IMR-90 (cell line): ENCODE measurements at regions not wholly inside any gene's neighbourhood (a gene's known extent, or its start where the extent isn't known, plus 50 kb on each side); places are given as distances from the start of the nearest gene placed in this dataset.

ENCODE experiments used
- ATAC-seq: fragments of 200-7000 bp; cut with Tn5 transposase; 2 replicates; pipeline ENCODE4 v1.9.1; 2020; ENCODE audit warnings: low read depth, mild to moderate bottlenecking, moderate library complexity
- BruUV-seq: library from RNA; stranded (reverse); fragments of 400-500 nt; replicated peaks from 2 replicates; lab custom pipeline; 2021; lab: Mats Ljungman, UMichigan
- CTCF ChIA-PET: fragments of 300-600 bp; formaldehyde crosslinking; extraction: SDS; loops from one replicate; lab custom pipeline; 2021; ENCODE audit warnings: antibody characterized with exemption; lab: Yijun Ruan, JAX
- POLR2A ChIA-PET: fragments of 300-600 bp; sonication (Branson Sonifier 250); formaldehyde crosslinking; loops from one replicate; lab custom pipeline; 2022; ENCODE audit warnings: antibody characterized with exemption; ENCODE audit not compliant: unreplicated experiment; lab: Charles Lee
- DNase-seq: peaks from one replicate; pipeline ENCODE4 v3.0.0; 2013
- H2AFZ ChIP-seq: replicated peaks from 2 replicates; pipeline ENCODE3; 2013; ENCODE audit warnings: low read length, mild to moderate bottlenecking; ENCODE audit not compliant: poor library complexity
- H2AK5ac ChIP-seq: 2 replicates; pipeline ENCODE4 v1.6.1; 2013; ENCODE audit warnings: low read depth, low read length, inconsistent platforms
- H2AK9ac ChIP-seq: replicated peaks from 2 replicates; pipeline ENCODE3; 2013; ENCODE audit warnings: mild to moderate bottlenecking, low read depth, low read length, moderate library complexity; ENCODE audit not compliant: poor library complexity
- H2BK120ac ChIP-seq: 2 replicates; pipeline ENCODE4 v1.6.1; 2013; ENCODE audit warnings: low read depth, low read length, inconsistent platforms
- H2BK15ac ChIP-seq: 3 replicates; pipeline ENCODE4 v1.6.1; 2013; ENCODE audit warnings: low read depth, low read length, inconsistent platforms
- H2BK20ac ChIP-seq: 2 replicates; pipeline ENCODE4 v1.6.1; 2013; ENCODE audit warnings: low read depth, mild to moderate bottlenecking, inconsistent platforms, low read length, moderate library complexity
- H2BK5ac ChIP-seq: 2 replicates; pipeline ENCODE4 v1.6.1; 2013; ENCODE audit warnings: mild to moderate bottlenecking, low read depth, low read length, inconsistent platforms; ENCODE audit not compliant: poor library complexity, severe bottlenecking
- H3K14ac ChIP-seq: replicated peaks from 2 replicates; pipeline ENCODE4 v1.6.1; 2013; ENCODE audit warnings: low read depth, low read length, inconsistent platforms
- H3K18ac ChIP-seq: 2 replicates; pipeline ENCODE4 v1.6.1; 2013; ENCODE audit warnings: low read depth, low read length, control low read depth
- H3K23ac ChIP-seq: 2 replicates; pipeline ENCODE4 v1.6.1; 2013; ENCODE audit warnings: low read depth, low read length, inconsistent platforms
- H3K27ac ChIP-seq: 2 replicates; pipeline ENCODE4 v1.5.1; 2013; ENCODE audit warnings: mild to moderate bottlenecking, control low read depth, low read length; ENCODE audit not compliant: insufficient read depth
- H3K27me3 ChIP-seq: 2 replicates; pipeline ENCODE4 v1.6.1; 2013; ENCODE audit warnings: low read length; ENCODE audit not compliant: control insufficient read depth, insufficient read depth
- H3K36me3 ChIP-seq: 2 replicates; pipeline ENCODE4 v1.6.1; 2013; ENCODE audit warnings: low read length, mixed read lengths; ENCODE audit not compliant: control insufficient read depth, insufficient read depth
- H3K4ac ChIP-seq: 2 replicates; pipeline ENCODE4 v1.6.1; 2013; ENCODE audit warnings: low read depth, low read length, inconsistent platforms
- H3K4me1 ChIP-seq: 2 replicates; pipeline ENCODE4 v1.6.1; 2013; ENCODE audit warnings: low read length, mixed read lengths; ENCODE audit not compliant: control insufficient read depth, insufficient read depth
- H3K4me2 ChIP-seq: 2 replicates; pipeline ENCODE4 v1.6.1; 2013; ENCODE audit warnings: low read depth, mild to moderate bottlenecking, control low read depth, low read length, moderate library complexity
- H3K4me3 ChIP-seq: 2 replicates; pipeline ENCODE4 v1.5.1; 2013; ENCODE audit warnings: low read depth, mild to moderate bottlenecking, control low read depth, low read length, moderate library complexity; ENCODE audit not compliant: insufficient read depth
- H3K56ac ChIP-seq: 2 replicates; pipeline ENCODE4 v1.6.1; 2013; ENCODE audit warnings: low read length, inconsistent platforms; ENCODE audit not compliant: insufficient read depth; ENCODE audit errors: extremely low read depth
- H3K79me1 ChIP-seq, 2 experiments: 2 replicates each; pipeline ENCODE4 v1.6.1; 2013; ENCODE audit warnings: low read length in 2 of 2, inconsistent platforms in 1 of 2, low read depth in 1 of 2
- H3K9ac ChIP-seq: 2 replicates; pipeline ENCODE4 v1.6.1; 2013; ENCODE audit warnings: low read depth, low read length, control low read depth
- H3K9me1 ChIP-seq: 2 replicates; pipeline ENCODE4 v1.6.1; 2013; ENCODE audit warnings: low read length, inconsistent platforms; ENCODE audit not compliant: insufficient read depth
- H3K9me3 ChIP-seq: 2 replicates; pipeline ENCODE4 v1.6.1; 2013; ENCODE audit warnings: low read length; ENCODE audit not compliant: control insufficient read depth, insufficient read depth
- H4K20me1 ChIP-seq: 2 replicates; pipeline ENCODE4 v1.6.1; 2013; ENCODE audit warnings: low read length, inconsistent platforms; ENCODE audit not compliant: insufficient read depth
- H4K5ac ChIP-seq: 2 replicates; pipeline ENCODE4 v1.6.1; 2013; ENCODE audit warnings: mild to moderate bottlenecking, low read depth, low read length, control low read depth
- H4K8ac ChIP-seq, 2 experiments: 2 replicates each; pipeline ENCODE4 v1.6.1; 2013; ENCODE audit warnings: low read depth in 2 of 2, low read length in 2 of 2, control low read depth in 1 of 2, inconsistent platforms in 1 of 2
- H4K91ac ChIP-seq: 2 replicates; pipeline ENCODE4 v1.6.1; 2013; ENCODE audit warnings: low read depth, low read length, inconsistent platforms; ENCODE audit not compliant: insufficient read depth
- FOS ChIP-seq: fragments of 150-350 bp; IDR thresholded peaks from 2 replicates; pipeline ENCODE4 v1.6.1; 2016; ENCODE audit warnings: low read depth, low read length
- MAFK ChIP-seq: IDR thresholded peaks from 2 replicates; pipeline ENCODE4 v1.6.1; 2012; ENCODE audit warnings: low read depth, low read length, improper control_type of control experiment
- RAD21 ChIP-seq: IDR thresholded peaks from 2 replicates; pipeline ENCODE4 v1.6.1; 2012; ENCODE audit warnings: low read length, improper control_type of control experiment
- SMC3 ChIP-seq: fragments of 150-350 bp; IDR thresholded peaks from 2 replicates; pipeline ENCODE4 v1.6.1; 2016; ENCODE audit warnings: low read depth, mild to moderate bottlenecking, antibody characterized with exemption, low read length, moderate library complexity
- WGBS, 2 experiments: methylation state at CpG; one replicate each; pipeline versions ENCODE4 v1.1.5 to v1.1.7; 2013; ENCODE audit warnings: missing lambda C conversion rate in 2 of 2; ENCODE audit not compliant: insufficient read length in 1 of 2; ENCODE audit errors: extremely low coverage in 2 of 2; 5-methylcytosine and 5-hydroxymethylcytosine counted together
- dilution Hi-C: fragments of 300-500 bp; cut with HindIII; formaldehyde crosslinking; loops from one replicate; pipeline ENCODE4 v1.14.3; 2018; ENCODE audit warnings: low sequenced_read_pairs; ENCODE audit not compliant: unreplicated experiment
- in situ Hi-C: fragments of 300-500 bp; cut with MboI; formaldehyde crosslinking; loops from 3 replicates; pipeline ENCODE4 v1.14.3; 2019; ENCODE audit warnings: low sequenced_read_pairs, inconsistent platforms, mixed read lengths
- intact Hi-C: fragments of 100-400 bp; cut with micrococcal nuclease; formaldehyde crosslinking; loops from 2 replicates; pipeline ENCODE4 v1.10.0; 2022

DNA sequence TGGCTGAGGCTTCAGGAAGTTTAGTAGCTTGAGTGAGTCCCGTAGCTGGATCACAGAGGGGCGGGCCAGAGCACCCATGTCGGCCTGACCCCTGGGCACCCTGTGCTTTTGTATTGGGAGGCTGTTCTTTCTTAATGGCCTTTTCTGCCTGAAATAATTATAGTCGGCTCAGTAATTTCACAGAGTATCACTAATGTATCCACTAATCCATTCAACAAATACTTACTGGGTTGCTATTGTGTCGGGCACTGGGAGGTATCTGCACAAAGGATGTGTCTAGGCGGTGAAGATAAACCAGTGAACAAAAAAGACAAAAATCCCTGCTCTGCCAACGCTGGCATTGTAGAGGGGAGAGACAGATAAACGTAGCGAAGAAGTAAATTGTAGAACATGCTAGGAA lies 318.6 kb downstream of the FOXL1 start:
- H2AFZ ChIP-seq, result no peak overlapping the region
- no peak overlapping the region for H3K4ac ChIP-seq
- no peak overlapping the region for H4K91ac ChIP-seq
- H4K8ac ChIP-seq, result no peak overlapping the region
- H2BK120ac ChIP-seq, result no peak overlapping the region
- no peaks in the 10 kb centered on the region for H4K20me1 ChIP-seq
- H3K36me3 ChIP-seq, result no peaks in the 10 kb centered on the region
- H3K18ac ChIP-seq, result no peak overlapping the region
- H2AK9ac ChIP-seq, result no peak overlapping the region
- no peaks in the 10 kb centered on the region for H3K9me3 ChIP-seq
- no peak overlapping the region for H4K5ac ChIP-seq
- H3K4me3 ChIP-seq, result no peak overlapping the region
- H3K9ac ChIP-seq, result no peak overlapping the region
- peaks cover 14% of the 10 kb centered on the region for H3K4me1 ChIP-seq
- no TSS peak for BruUV-seq
- no peak overlapping the region for H2BK5ac ChIP-seq
- no peak overlapping the region for H3K56ac ChIP-seq
- no peaks in the 10 kb centered on the region for H3K79me1 ChIP-seq
- intact Hi-C loops (no loop called here), dilution Hi-C loops (no loop called here), in situ Hi-C loops (no loop called here)
- no peak overlapping the region for H2AK5ac ChIP-seq
- no peak overlapping the region for H3K23ac ChIP-seq
- ChIA-PET CTCF (no interaction called here), POLR2A (no interaction called here)
- no peak overlapping the region for H3K27ac ChIP-seq
- H2BK20ac ChIP-seq, result no peak overlapping the region
- no peak overlapping the region for H2BK15ac ChIP-seq
- DNase-seq, result no peak
- no peak for ATAC-seq
- H3K9me1 ChIP-seq, result peaks cover 20% of the 10 kb centered on the region
- TF ChIP-seq SMC3 (no peak), RAD21 (no peak), MAFK (no peak), FOS (no peak)
- no peak overlapping the region for H3K4me2 ChIP-seq
- no peak overlapping the region for H3K14ac ChIP-seq
- H3K27me3 ChIP-seq, result no peaks in the 10 kb centered on the region
- 95% methylated on average over 4 of the region's 9 CpGs; no CpG with 5 or more reads in 1 of the 2 experiments for WGBS, 2 experiments
